DOHH2 (cell line): ENCODE measurements at regions not wholly inside any gene's neighbourhood (a gene's known extent, or its start where the extent isn't known, plus 50 kb on each side); places are given as distances from the start of the nearest gene placed in this dataset.

Source experiments
- EZH2phosphoT487 ChIP-seq: fragments of 200-600 bp; sonication (generic); IDR thresholded peaks from 2 replicates; pipeline ENCODE4 v1.6.1; 2017; ENCODE audit warnings: borderline replicate concordance, mild to moderate bottlenecking, antibody characterized with exemption, low read length, moderate library complexity, mixed read lengths
- TF ChIP-seq, protein P1 (sequence below): fragments of 200-600 bp; sonication (generic); IDR thresholded peaks from one replicate; pipeline ENCODE4 v1.5.1; 2014; ENCODE audit warnings: antibody characterized with exemption, mild to moderate bottlenecking, low read depth, low read length; ENCODE audit not compliant: poor library complexity, severe bottlenecking

GRCh38 chr15:88749699-88750098 is 53.5 kb upstream of the ACAN start:
- TF ChIP-seq, protein P1, sequence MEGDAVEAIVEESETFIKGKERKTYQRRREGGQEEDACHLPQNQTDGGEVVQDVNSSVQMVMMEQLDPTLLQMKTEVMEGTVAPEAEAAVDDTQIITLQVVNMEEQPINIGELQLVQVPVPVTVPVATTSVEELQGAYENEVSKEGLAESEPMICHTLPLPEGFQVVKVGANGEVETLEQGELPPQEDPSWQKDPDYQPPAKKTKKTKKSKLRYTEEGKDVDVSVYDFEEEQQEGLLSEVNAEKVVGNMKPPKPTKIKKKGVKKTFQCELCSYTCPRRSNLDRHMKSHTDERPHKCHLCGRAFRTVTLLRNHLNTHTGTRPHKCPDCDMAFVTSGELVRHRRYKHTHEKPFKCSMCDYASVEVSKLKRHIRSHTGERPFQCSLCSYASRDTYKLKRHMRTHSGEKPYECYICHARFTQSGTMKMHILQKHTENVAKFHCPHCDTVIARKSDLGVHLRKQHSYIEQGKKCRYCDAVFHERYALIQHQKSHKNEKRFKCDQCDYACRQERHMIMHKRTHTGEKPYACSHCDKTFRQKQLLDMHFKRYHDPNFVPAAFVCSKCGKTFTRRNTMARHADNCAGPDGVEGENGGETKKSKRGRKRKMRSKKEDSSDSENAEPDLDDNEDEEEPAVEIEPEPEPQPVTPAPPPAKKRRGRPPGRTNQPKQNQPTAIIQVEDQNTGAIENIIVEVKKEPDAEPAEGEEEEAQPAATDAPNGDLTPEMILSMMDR = no peak
- TF ChIP-seq EZH2phosphoT487 = no peak
